ENCODE measurements at regions not wholly inside any gene's neighbourhood (a gene's known extent, or its start where the extent isn't known, plus 50 kb on each side); places are given as distances from the start of the nearest gene placed in this dataset.

GRCh38 chr2:199583676-199584075 lies 125.9 kb upstream of the SATB2 start (continued):
- TF ChIP-seq PBX3 (IDR thresholded peaks at IDR 0.05), result no peak

GRCh38 chr2:199581935-199582360 lies 124.2 kb upstream of the SATB2 start:
- TF ChIP-seq JUNB (IDR thresholded peaks at IDR 0.05), result no peak
- TF ChIP-seq EHF (CRISPR knock-in tag; IDR thresholded peaks at IDR 0.05), result no peak
- TF ChIP-seq ZNF302 (CRISPR knock-in tag; IDR thresholded peaks at IDR 0.05), result no peak
- TF ChIP-seq RARB (CRISPR knock-in tag; IDR thresholded peaks at IDR 0.05), result no peak
- no peak for TF ChIP-seq E2F6 (IDR thresholded peaks at IDR 0.05; ENCODE audit: borderline replicate concordance, low read depth)
- no peak for TF ChIP-seq MAZ (IDR thresholded peaks at IDR 0.05; ENCODE audit: borderline replicate concordance, low read depth, low read length)
- no peak for TF ChIP-seq ESRRA (IDR thresholded peaks at IDR 0.05; ENCODE audit: borderline replicate concordance, low read length)
- no peak for TF ChIP-seq HOXB5 (CRISPR knock-in tag; IDR thresholded peaks at IDR 0.05)
- no peak for DNase-seq (ENCODE audit: low read depth in 1 of 2, low spot score in 1 of 2)
- H3K9me3 ChIP-seq, result no peaks in the 10 kb centered on the region
- no peak for ATAC-seq
- CTCF ChIA-PET, result interaction anchor here (1.5 kb wide), 1 partner anchor 96 kb away, joined by 3 read pairs; no protein-coding TSS in a partner anchor
- POLR2A ChIA-PET, result no interaction called here
- H3K4me1 ChIP-seq, result no peaks in the 10 kb centered on the region
- H3K4me2 ChIP-seq, result no peak overlapping the region
- no peak for FAIRE-seq
- WGBS (ENCODE audit: missing lambda C conversion rate), result 40% methylated on average over 9 of the region's 9 CpGs
- no peak overlapping the region for H3K27ac ChIP-seq
- no peak overlapping the region for H3K4me3 ChIP-seq

- DNase-seq (ENCODE audit: low read depth in 1 of 2, low spot score in 1 of 2) (no peak), ATAC-seq (no peak), FAIRE-seq (no peak)
- Histone ChIP-seq H3K4me1 (no peaks in the 10 kb centered on the region), H3K4me3 (no peak overlapping the region), H3K4me2 (no peak overlapping the region), H3K27ac (no peak overlapping the region), H3K9me3 (no peaks in the 10 kb centered on the region)
- POLR2A ChIA-PET, result no interaction called here
- TF ChIP-seq RAD21 (conservative IDR thresholded peaks at IDR 0.05 in 1 of 2, IDR thresholded peaks at IDR 0.05 in 1 of 2), result no peak
- TF ChIP-seq KDM5A (IDR thresholded peaks at IDR 0.05), result no peak
- no peak for TF ChIP-seq RCOR1 (IDR thresholded peaks at IDR 0.05; ENCODE audit: low read depth, low read length)
- TF ChIP-seq FOSB (CRISPR knock-in tag; IDR thresholded peaks at IDR 0.05), result no peak
- no peak for TF ChIP-seq ZSCAN20 (CRISPR knock-in tag; IDR thresholded peaks at IDR 0.05)
- no peak for TF ChIP-seq SMC3 (IDR thresholded peaks at IDR 0.05)
- WGBS (ENCODE audit: missing lambda C conversion rate), result 30% methylated on average over 4 of the region's 4 CpGs
- CTCF ChIA-PET, result interaction anchor here (1.0 to 1.5 kb wide), 2 partner anchors 15 to 96 kb away, joined by 3 to 6 read pairs; no protein-coding TSS in a partner anchor
These were observed 123.7 kb upstream of the SATB2 start for GRCh38 chr2:199581408-199581807.

GRCh38 chr2:199575416-199575815 lies 117.7 kb upstream of the SATB2 start:
- FAIRE-seq (no peak), ATAC-seq (no peak), DNase-seq (ENCODE audit: low read depth in 1 of 2, low spot score in 1 of 2) (no peak)
- ChIA-PET CTCF (no interaction called here), POLR2A (no interaction called here)
- TF ChIP-seq ESRRA (IDR thresholded peaks at IDR 0.05; ENCODE audit: borderline replicate concordance, low read length) (no peak), EHF (CRISPR knock-in tag; IDR thresholded peaks at IDR 0.05) (no peak), EHMT2 (IDR thresholded peaks at IDR 0.05; ENCODE audit: low read depth) (no peak), ELK1 (IDR thresholded peaks at IDR 0.05; ENCODE audit: low read depth, low read length) (no peak), HEYL (CRISPR knock-in tag; IDR thresholded peaks at IDR 0.05) (no peak), TP53 (CRISPR knock-in tag; IDR thresholded peaks at IDR 0.05) (no peak), BHLHE40 (IDR thresholded peaks at IDR 0.05; ENCODE audit: low read depth, low read length) (no peak), ZSCAN20 (CRISPR knock-in tag; IDR thresholded peaks at IDR 0.05) (no peak), KDM1A (IDR thresholded peaks at IDR 0.05; ENCODE audit: low read depth) (no peak), FOSL2 (IDR thresholded peaks at IDR 0.05) (no peak), FOSL2 (CRISPR knock-in tag; IDR thresholded peaks at IDR 0.05) (no peak), HOXA7 (CRISPR knock-in tag; IDR thresholded peaks at IDR 0.05) (no peak), HDAC2 (IDR thresholded peaks at IDR 0.05) (no peak), TFCP2L1 (CRISPR knock-in tag; IDR thresholded peaks at IDR 0.05) (no peak)
- no peak overlapping the region for H3K4me2 ChIP-seq
- 64% methylated on average over 2 of the region's 2 CpGs for WGBS (ENCODE audit: missing lambda C conversion rate)
- no peak overlapping the region for H3K4me3 ChIP-seq
- no peaks in the 10 kb centered on the region for H3K9me3 ChIP-seq
- no peaks in the 10 kb centered on the region for H3K4me1 ChIP-seq
- H3K27ac ChIP-seq, result no peak overlapping the region

Data from A549 (cell line).